ENCODE measurements at regions not wholly inside any gene's neighbourhood (a gene's known extent, or its start where the extent isn't known, plus 50 kb on each side); places are given as distances from the start of the nearest gene placed in this dataset.

DNA sequence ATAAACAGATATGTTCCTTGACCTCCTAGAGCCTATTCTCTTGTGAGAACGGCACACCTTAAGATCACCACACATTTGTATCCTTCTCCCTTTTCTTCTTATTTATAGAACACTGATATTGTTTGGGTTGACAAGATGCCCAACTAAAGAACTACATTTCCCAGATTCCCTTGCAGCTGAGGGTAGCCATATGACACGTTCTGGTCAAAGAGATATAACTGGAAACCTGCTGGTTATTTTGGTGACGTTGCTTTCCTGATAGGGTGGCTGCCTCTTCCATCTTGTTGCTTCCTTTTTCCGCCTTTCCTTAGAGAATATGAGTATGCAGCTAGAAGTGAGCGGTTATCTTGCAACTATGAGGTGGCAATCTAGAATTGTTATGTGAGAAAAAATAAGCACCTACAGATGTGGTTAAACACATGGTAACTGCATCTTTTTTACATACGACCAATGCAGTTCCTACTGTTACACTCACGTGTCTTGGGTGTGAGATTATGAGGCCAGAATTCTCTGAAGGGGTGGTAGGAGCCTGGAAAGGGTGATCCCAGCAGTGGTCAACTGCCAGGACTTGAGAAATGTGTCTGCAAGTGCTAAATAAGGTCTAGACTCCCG is 72.9 kb downstream of the SEC61B start:
- no peaks in the 10 kb centered on the region for H4K20me1 ChIP-seq (ENCODE audit: insufficient read depth)
- TF ChIP-seq EZH2 (IDR thresholded peaks at IDR 0.05; ENCODE audit: insufficient read depth, poor library complexity, severe bottlenecking) (no peak), EZH2phosphoT487 (IDR thresholded peaks at IDR 0.05; ENCODE audit: insufficient read depth, low read depth) (no peak)
- 62 to 64% methylated on average over 8 of the region's 8 CpGs for WGBS, 2 experiments (ENCODE audit: low coverage in 1 of 2, low lambda C conversion rate in 2 of 2, missing lambda C conversion rate in 2 of 2)
- peaks cover 6% of the 10 kb centered on the region; the same call in 1 of the 2 replicates for H3K4me1 ChIP-seq (ENCODE audit: insufficient read depth)
- H3K4me3 ChIP-seq = no peak overlapping the region
- H3K36me3 ChIP-seq (ENCODE audit: low read depth) = no peaks in the 10 kb centered on the region
- H3K27me3 ChIP-seq (replicated peaks; ENCODE audit: insufficient read depth) = no peaks in the 10 kb centered on the region; the same call in 1 of the 2 replicates
- H3K27ac ChIP-seq = no peak overlapping the region
- no peak overlapping the region for H2AFZ ChIP-seq
- H3K4me2 ChIP-seq (ENCODE audit: unreplicated experiment) = no peak overlapping the region
- no peaks in the 10 kb centered on the region for H3K9me2 ChIP-seq (ENCODE audit: insufficient read depth)
- H3K9me3 ChIP-seq (ENCODE audit: low read depth) = no peaks in the 10 kb centered on the region
- no peak overlapping the region for H3K9ac ChIP-seq
- H3K79me2 ChIP-seq (ENCODE audit: insufficient read depth) = no peaks in the 10 kb centered on the region
- in situ Hi-C loops (cut with MboI) = no loop called here
- DNase-seq = peak; percentile 11
- H3F3A ChIP-seq (ENCODE audit: insufficient read depth) = peaks cover 25% of the 10 kb centered on the region; the same call in 1 of the 2 replicates

DNA sequence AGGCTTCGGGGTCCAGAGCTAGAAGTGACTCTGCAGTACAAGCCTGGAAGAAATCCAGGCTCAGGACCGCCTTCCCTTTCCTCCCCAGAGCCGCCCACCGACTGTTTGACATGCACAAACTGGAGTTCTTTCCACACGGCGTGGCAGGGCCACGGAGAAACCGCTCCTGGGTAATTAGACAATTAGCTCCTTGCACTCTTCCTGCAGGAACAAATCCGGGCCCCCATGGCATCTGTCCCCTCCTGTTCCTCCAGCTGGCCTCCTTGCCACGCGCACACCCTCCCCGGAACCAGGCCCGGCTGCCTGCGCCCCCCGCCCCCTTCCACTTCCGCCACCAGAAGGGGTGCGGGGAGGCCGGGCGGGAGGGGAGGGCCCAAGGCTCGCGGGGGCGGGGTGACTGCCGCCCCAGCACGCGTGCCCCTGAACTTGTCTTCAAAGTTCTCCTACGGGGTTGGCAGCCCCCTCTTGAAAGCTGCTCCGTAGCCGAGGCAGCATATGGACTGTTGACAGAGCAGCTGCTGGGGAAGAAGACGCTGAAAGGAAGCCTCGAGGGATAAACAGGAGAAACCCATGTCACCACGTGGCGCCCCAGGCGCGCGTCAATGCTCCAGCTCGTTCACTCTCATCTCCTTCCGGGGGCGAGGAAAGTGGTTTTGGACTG is 74.3 kb downstream of the SEC61B start:
- WGBS, 2 experiments (ENCODE audit: low coverage in 1 of 2, low lambda C conversion rate in 2 of 2, missing lambda C conversion rate in 2 of 2) = 19 to 24% methylated on average over 23 to 38 of the region's 38 CpGs
- DNase-seq = peak; percentile 46
- peaks cover 6% of the 10 kb centered on the region; the same call in 1 of the 2 replicates for H3K4me1 ChIP-seq (ENCODE audit: insufficient read depth)
- in situ Hi-C loops (cut with MboI) = no loop called here
- no peaks in the 10 kb centered on the region for H3K9me2 ChIP-seq (ENCODE audit: insufficient read depth)
- H3K27ac ChIP-seq = no peak overlapping the region
- H4K20me1 ChIP-seq (ENCODE audit: insufficient read depth) = no peaks in the 10 kb centered on the region
- H3K27me3 ChIP-seq (replicated peaks; ENCODE audit: insufficient read depth) = no peaks in the 10 kb centered on the region; the same call in 1 of the 2 replicates
- H3K36me3 ChIP-seq (ENCODE audit: low read depth) = no peaks in the 10 kb centered on the region
- peak overlapping the region; percentile 52; the same call in 1 of the 2 replicates for H3K9ac ChIP-seq
- H3K4me2 ChIP-seq (ENCODE audit: unreplicated experiment) = peak overlapping the region; percentile 58
- H3F3A ChIP-seq (ENCODE audit: insufficient read depth) = peaks cover 25% of the 10 kb centered on the region; the same call in 1 of the 2 replicates
- H3K79me2 ChIP-seq (ENCODE audit: insufficient read depth) = no peaks in the 10 kb centered on the region
- H2AFZ ChIP-seq = peak overlapping the region; percentile 94
- peak overlapping the region; percentile 49 for H3K4me3 ChIP-seq
- H3K9me3 ChIP-seq (ENCODE audit: low read depth) = no peaks in the 10 kb centered on the region
- TF ChIP-seq EZH2phosphoT487 (IDR thresholded peaks at IDR 0.05; ENCODE audit: insufficient read depth, low read depth) (no peak), EZH2 (IDR thresholded peaks at IDR 0.05; ENCODE audit: insufficient read depth, poor library complexity, severe bottlenecking) (no peak)

DNA sequence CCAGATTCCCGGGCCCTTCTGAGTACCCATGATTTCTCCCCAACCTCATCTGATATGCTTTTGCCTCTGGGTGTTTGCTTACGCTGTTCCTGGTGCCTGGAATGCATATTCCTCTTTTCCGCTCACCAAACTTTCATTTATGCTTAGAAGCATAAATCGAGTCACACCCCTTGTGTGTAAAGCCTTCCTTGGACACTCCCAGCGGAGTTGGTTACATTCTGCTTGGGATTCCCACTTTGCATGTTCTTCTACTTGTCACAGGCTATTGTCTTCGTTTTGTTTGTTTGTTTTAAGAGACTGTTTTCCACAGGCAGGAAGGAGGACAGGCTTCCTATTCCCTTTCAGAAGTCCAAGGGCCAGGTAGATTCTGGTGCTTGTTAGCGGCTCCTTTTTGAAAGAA is 76.5 kb downstream of the SEC61B start:
- H3F3A ChIP-seq (ENCODE audit: insufficient read depth) = peaks cover 25% of the 10 kb centered on the region; the same call in 1 of the 2 replicates
- no peak overlapping the region for H3K9ac ChIP-seq
- no peak for TF ChIP-seq EZH2phosphoT487 (IDR thresholded peaks at IDR 0.05; ENCODE audit: insufficient read depth, low read depth)
- no peak for TF ChIP-seq EZH2 (IDR thresholded peaks at IDR 0.05; ENCODE audit: insufficient read depth, poor library complexity, severe bottlenecking)
- no peaks in the 10 kb centered on the region for H4K20me1 ChIP-seq (ENCODE audit: insufficient read depth)
- H3K4me3 ChIP-seq = no peak overlapping the region
- no peak overlapping the region for H2AFZ ChIP-seq
- H3K36me3 ChIP-seq (ENCODE audit: low read depth) = no peaks in the 10 kb centered on the region
- WGBS, 2 experiments (ENCODE audit: low coverage in 1 of 2, low lambda C conversion rate in 2 of 2, missing lambda C conversion rate in 2 of 2) = 87 to 88% methylated on average over 7 of the region's 7 CpGs
- in situ Hi-C loops (cut with MboI) = no loop called here
- no peaks in the 10 kb centered on the region for H3K9me3 ChIP-seq (ENCODE audit: low read depth)
- H3K79me2 ChIP-seq (ENCODE audit: insufficient read depth) = no peaks in the 10 kb centered on the region
- no peaks in the 10 kb centered on the region for H3K27me3 ChIP-seq (replicated peaks; ENCODE audit: insufficient read depth)
- H3K4me1 ChIP-seq (ENCODE audit: insufficient read depth) = peaks cover 6% of the 10 kb centered on the region; the same call in 1 of the 2 replicates
- DNase-seq = no peak
- no peak overlapping the region for H3K27ac ChIP-seq
- no peaks in the 10 kb centered on the region for H3K9me2 ChIP-seq (ENCODE audit: insufficient read depth)
- H3K4me2 ChIP-seq (ENCODE audit: unreplicated experiment) = no peak overlapping the region

DNA sequence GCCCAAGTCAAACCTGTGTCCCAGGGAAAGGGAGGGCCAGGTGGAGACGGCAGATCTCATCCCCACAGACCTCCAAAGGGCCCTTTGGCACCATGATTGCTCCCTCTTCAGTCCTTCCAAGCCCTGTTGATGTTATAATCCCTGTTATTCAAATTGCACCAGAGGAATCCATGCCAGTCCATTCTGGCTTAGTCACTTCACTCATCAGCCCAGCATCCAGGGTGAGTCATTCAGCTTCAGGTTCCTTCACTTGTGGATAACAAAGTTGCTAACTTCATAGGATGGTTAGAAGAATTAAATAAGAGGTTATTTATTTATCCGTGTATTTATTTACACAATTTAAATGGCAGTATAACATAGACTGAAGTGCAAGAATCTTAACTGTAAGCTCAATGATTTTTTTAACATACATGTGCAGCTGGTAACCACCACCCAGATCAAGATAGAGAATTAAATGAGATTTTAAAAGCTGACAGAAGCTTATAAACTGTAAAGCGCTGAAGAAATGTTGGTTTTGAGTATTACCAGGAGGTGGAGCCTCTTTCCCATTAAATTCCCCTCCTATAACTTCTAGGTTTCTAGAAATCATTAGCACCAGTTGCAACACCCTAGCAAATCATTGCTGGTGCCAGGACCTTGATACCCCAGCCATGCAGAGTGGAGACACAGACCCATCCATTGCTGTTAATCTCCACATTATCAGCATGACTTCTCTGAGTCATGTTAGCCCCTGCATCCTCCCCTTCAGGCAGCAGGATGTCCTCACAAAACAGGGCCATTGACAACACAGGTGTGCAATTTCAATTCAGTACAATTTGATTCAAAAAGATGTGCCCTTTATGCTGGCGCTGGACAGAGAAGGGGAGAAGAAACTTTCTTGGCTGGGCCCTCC is 77.4 kb downstream of the SEC61B start:
- TF ChIP-seq EZH2 (IDR thresholded peaks at IDR 0.05; ENCODE audit: insufficient read depth, poor library complexity, severe bottlenecking) = no peak
- WGBS, 2 experiments (ENCODE audit: low coverage in 1 of 2, low lambda C conversion rate in 2 of 2, missing lambda C conversion rate in 2 of 2) = 52 to 65% methylated on average over 4 of the region's 4 CpGs
- Histone ChIP-seq H3K4me3 (no peak overlapping the region), H3F3A (ENCODE audit: insufficient read depth) (peaks cover 25% of the 10 kb centered on the region; the same call in 1 of the 2 replicates), H3K9me2 (ENCODE audit: insufficient read depth) (no peaks in the 10 kb centered on the region), H3K79me2 (ENCODE audit: insufficient read depth) (no peaks in the 10 kb centered on the region), H3K4me1 (ENCODE audit: insufficient read depth) (peaks cover 6% of the 10 kb centered on the region; the same call in 1 of the 2 replicates), H3K36me3 (ENCODE audit: low read depth) (no peaks in the 10 kb centered on the region), H3K9ac (no peak overlapping the region), H3K9me3 (ENCODE audit: low read depth) (no peaks in the 10 kb centered on the region), H2AFZ (no peak overlapping the region), H3K4me2 (ENCODE audit: unreplicated experiment) (no peak overlapping the region), H4K20me1 (ENCODE audit: insufficient read depth) (no peaks in the 10 kb centered on the region), H3K27me3 (replicated peaks; ENCODE audit: insufficient read depth) (no peaks in the 10 kb centered on the region), H3K27ac (no peak overlapping the region)
- in situ Hi-C loops (cut with MboI) = no loop called here
- DNase-seq = peak; percentile 88
